IMR-90 (cell line): ENCODE measurements at regions not wholly inside any gene's neighbourhood (a gene's known extent, or its start where the extent isn't known, plus 50 kb on each side); places are given as distances from the start of the nearest gene placed in this dataset.

Experiments
- ATAC-seq: fragments of 200-7000 bp; cut with Tn5 transposase; 2 replicates; pipeline ENCODE4 v1.9.1; 2020; ENCODE audit warnings: low read depth, mild to moderate bottlenecking, moderate library complexity
- BruUV-seq: library from RNA; stranded (reverse); fragments of 400-500 nt; replicated peaks from 2 replicates; lab custom pipeline; 2021; lab: Mats Ljungman, UMichigan
- CTCF ChIA-PET: fragments of 300-600 bp; formaldehyde crosslinking; extraction: SDS; loops from one replicate; lab custom pipeline; 2021; ENCODE audit warnings: antibody characterized with exemption; lab: Yijun Ruan, JAX
- POLR2A ChIA-PET: fragments of 300-600 bp; sonication (Branson Sonifier 250); formaldehyde crosslinking; loops from one replicate; lab custom pipeline; 2022; ENCODE audit warnings: antibody characterized with exemption; ENCODE audit not compliant: unreplicated experiment; lab: Charles Lee
- DNase-seq: peaks from one replicate; pipeline ENCODE4 v3.0.0; 2013
- H2AFZ ChIP-seq: replicated peaks from 2 replicates; pipeline ENCODE3; 2013; ENCODE audit warnings: low read length, mild to moderate bottlenecking; ENCODE audit not compliant: poor library complexity
- H2AK5ac ChIP-seq: 2 replicates; pipeline ENCODE4 v1.6.1; 2013; ENCODE audit warnings: low read depth, low read length, inconsistent platforms
- H2AK9ac ChIP-seq: replicated peaks from 2 replicates; pipeline ENCODE3; 2013; ENCODE audit warnings: mild to moderate bottlenecking, low read depth, low read length, moderate library complexity; ENCODE audit not compliant: poor library complexity
- H2BK120ac ChIP-seq: 2 replicates; pipeline ENCODE4 v1.6.1; 2013; ENCODE audit warnings: low read depth, low read length, inconsistent platforms
- H2BK15ac ChIP-seq: 3 replicates; pipeline ENCODE4 v1.6.1; 2013; ENCODE audit warnings: low read depth, low read length, inconsistent platforms
- H2BK20ac ChIP-seq: 2 replicates; pipeline ENCODE4 v1.6.1; 2013; ENCODE audit warnings: low read depth, mild to moderate bottlenecking, inconsistent platforms, low read length, moderate library complexity
- H2BK5ac ChIP-seq: 2 replicates; pipeline ENCODE4 v1.6.1; 2013; ENCODE audit warnings: mild to moderate bottlenecking, low read depth, low read length, inconsistent platforms; ENCODE audit not compliant: poor library complexity, severe bottlenecking
- H3K14ac ChIP-seq: replicated peaks from 2 replicates; pipeline ENCODE4 v1.6.1; 2013; ENCODE audit warnings: low read depth, low read length, inconsistent platforms
- H3K18ac ChIP-seq: 2 replicates; pipeline ENCODE4 v1.6.1; 2013; ENCODE audit warnings: low read depth, low read length, control low read depth
- H3K23ac ChIP-seq: 2 replicates; pipeline ENCODE4 v1.6.1; 2013; ENCODE audit warnings: low read depth, low read length, inconsistent platforms
- H3K27ac ChIP-seq: 2 replicates; pipeline ENCODE4 v1.5.1; 2013; ENCODE audit warnings: mild to moderate bottlenecking, control low read depth, low read length; ENCODE audit not compliant: insufficient read depth
- H3K27me3 ChIP-seq: 2 replicates; pipeline ENCODE4 v1.6.1; 2013; ENCODE audit warnings: low read length; ENCODE audit not compliant: control insufficient read depth, insufficient read depth
- H3K36me3 ChIP-seq: 2 replicates; pipeline ENCODE4 v1.6.1; 2013; ENCODE audit warnings: low read length, mixed read lengths; ENCODE audit not compliant: control insufficient read depth, insufficient read depth
- H3K4ac ChIP-seq: 2 replicates; pipeline ENCODE4 v1.6.1; 2013; ENCODE audit warnings: low read depth, low read length, inconsistent platforms
- H3K4me1 ChIP-seq: 2 replicates; pipeline ENCODE4 v1.6.1; 2013; ENCODE audit warnings: low read length, mixed read lengths; ENCODE audit not compliant: control insufficient read depth, insufficient read depth
- H3K4me2 ChIP-seq: 2 replicates; pipeline ENCODE4 v1.6.1; 2013; ENCODE audit warnings: low read depth, mild to moderate bottlenecking, control low read depth, low read length, moderate library complexity
- H3K4me3 ChIP-seq: 2 replicates; pipeline ENCODE4 v1.5.1; 2013; ENCODE audit warnings: low read depth, mild to moderate bottlenecking, control low read depth, low read length, moderate library complexity; ENCODE audit not compliant: insufficient read depth
- H3K56ac ChIP-seq: 2 replicates; pipeline ENCODE4 v1.6.1; 2013; ENCODE audit warnings: low read length, inconsistent platforms; ENCODE audit not compliant: insufficient read depth; ENCODE audit errors: extremely low read depth
- H3K79me1 ChIP-seq, 2 experiments: 2 replicates each; pipeline ENCODE4 v1.6.1; 2013; ENCODE audit warnings: low read length in 2 of 2, inconsistent platforms in 1 of 2, low read depth in 1 of 2
- H3K9ac ChIP-seq: 2 replicates; pipeline ENCODE4 v1.6.1; 2013; ENCODE audit warnings: low read depth, low read length, control low read depth
- H3K9me1 ChIP-seq: 2 replicates; pipeline ENCODE4 v1.6.1; 2013; ENCODE audit warnings: low read length, inconsistent platforms; ENCODE audit not compliant: insufficient read depth
- H3K9me3 ChIP-seq: 2 replicates; pipeline ENCODE4 v1.6.1; 2013; ENCODE audit warnings: low read length; ENCODE audit not compliant: control insufficient read depth, insufficient read depth
- H4K20me1 ChIP-seq: 2 replicates; pipeline ENCODE4 v1.6.1; 2013; ENCODE audit warnings: low read length, inconsistent platforms; ENCODE audit not compliant: insufficient read depth
- H4K5ac ChIP-seq: 2 replicates; pipeline ENCODE4 v1.6.1; 2013; ENCODE audit warnings: mild to moderate bottlenecking, low read depth, low read length, control low read depth
- H4K8ac ChIP-seq, 2 experiments: 2 replicates each; pipeline ENCODE4 v1.6.1; 2013; ENCODE audit warnings: low read depth in 2 of 2, low read length in 2 of 2, control low read depth in 1 of 2, inconsistent platforms in 1 of 2
- H4K91ac ChIP-seq: 2 replicates; pipeline ENCODE4 v1.6.1; 2013; ENCODE audit warnings: low read depth, low read length, inconsistent platforms; ENCODE audit not compliant: insufficient read depth
- BHLHE40 ChIP-seq: fragments of 150-350 bp; IDR thresholded peaks from 2 replicates; pipeline ENCODE4 v1.6.1; 2016; ENCODE audit warnings: mild to moderate bottlenecking, low read depth, low read length
- CHD1 ChIP-seq: IDR thresholded peaks from 2 replicates; pipeline ENCODE4 v1.6.1; 2012; ENCODE audit warnings: low read depth, low read length, improper control_type of control experiment
- FOS ChIP-seq: fragments of 150-350 bp; IDR thresholded peaks from 2 replicates; pipeline ENCODE4 v1.6.1; 2016; ENCODE audit warnings: low read depth, low read length
- MAFK ChIP-seq: IDR thresholded peaks from 2 replicates; pipeline ENCODE4 v1.6.1; 2012; ENCODE audit warnings: low read depth, low read length, improper control_type of control experiment
- MXI1 ChIP-seq: IDR thresholded peaks from 2 replicates; pipeline ENCODE4 v1.6.1; 2012; ENCODE audit warnings: low read depth, mild to moderate bottlenecking, low read length, moderate library complexity, borderline replicate concordance
- NFE2L2 ChIP-seq: fragments of 150-350 bp; IDR thresholded peaks from 2 replicates; pipeline ENCODE4 v1.6.1; 2016; ENCODE audit warnings: low read depth, mild to moderate bottlenecking, low read length
- POLR2A ChIP-seq: IDR thresholded peaks from 2 replicates; pipeline ENCODE4 v1.6.1; 2012; ENCODE audit warnings: mild to moderate bottlenecking, low read depth, low read length
- RAD21 ChIP-seq: IDR thresholded peaks from 2 replicates; pipeline ENCODE4 v1.6.1; 2012; ENCODE audit warnings: low read length, improper control_type of control experiment
- RFX5 ChIP-seq: IDR thresholded peaks from 2 replicates; pipeline ENCODE4 v1.8.0; 2012; ENCODE audit warnings: low read depth, mild to moderate bottlenecking, low read length, moderate library complexity
- WGBS, 2 experiments: methylation state at CpG; one replicate each; pipeline versions ENCODE4 v1.1.5 to v1.1.7; 2013; ENCODE audit warnings: missing lambda C conversion rate in 2 of 2; ENCODE audit not compliant: insufficient read length in 1 of 2; ENCODE audit errors: extremely low coverage in 2 of 2; 5-methylcytosine and 5-hydroxymethylcytosine counted together
- dilution Hi-C: fragments of 300-500 bp; cut with HindIII; formaldehyde crosslinking; loops from one replicate; pipeline ENCODE4 v1.14.3; 2018; ENCODE audit warnings: low sequenced_read_pairs; ENCODE audit not compliant: unreplicated experiment
- in situ Hi-C: fragments of 300-500 bp; cut with MboI; formaldehyde crosslinking; loops from 3 replicates; pipeline ENCODE4 v1.14.3; 2019; ENCODE audit warnings: low sequenced_read_pairs, inconsistent platforms, mixed read lengths
- intact Hi-C: fragments of 100-400 bp; cut with micrococcal nuclease; formaldehyde crosslinking; loops from 2 replicates; pipeline ENCODE4 v1.10.0; 2022
- TF ChIP-seq, protein P1 (sequence below): fragments of 150-350 bp; IDR thresholded peaks from 2 replicates; pipeline ENCODE4 v1.6.1; 2016; ENCODE audit warnings: low read depth, mild to moderate bottlenecking, low read length, moderate library complexity, borderline replicate concordance
- TF ChIP-seq, protein P2 (sequence below): conservative IDR thresholded peaks from 2 replicates; pipeline ENCODE4 v1.5.1; 2012; ENCODE audit warnings: mild to moderate bottlenecking, low read depth, low read length, improper control_type of control experiment

DNA sequence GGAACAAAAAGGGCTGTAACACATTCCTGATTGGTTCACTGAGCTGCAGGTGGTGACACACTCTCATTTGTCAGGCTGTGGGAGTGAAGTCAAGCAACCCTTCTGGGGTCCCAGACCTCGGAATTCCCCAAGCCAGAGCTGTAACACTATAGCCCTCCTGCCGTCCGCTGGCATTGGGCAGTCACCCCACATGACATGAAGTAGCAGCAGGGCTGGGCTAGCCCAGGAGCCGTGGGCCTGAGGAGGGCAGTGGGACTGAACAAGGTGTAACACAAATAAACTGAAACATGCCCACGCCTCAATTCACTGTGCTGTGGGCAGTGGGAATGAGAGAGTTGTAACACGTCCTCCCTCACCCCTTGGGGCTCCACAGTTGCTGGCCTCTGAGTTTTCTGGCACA lies 689.1 kb upstream of the EYS start:
- no peak overlapping the region for H3K27ac ChIP-seq
- intact Hi-C loops (no loop called here), dilution Hi-C loops (no loop called here), in situ Hi-C loops (no loop called here)
- no peak overlapping the region for H4K5ac ChIP-seq
- no peaks in the 10 kb centered on the region for H3K79me1 ChIP-seq
- CTCF ChIA-PET: no interaction called here
- H2BK5ac ChIP-seq: no peak overlapping the region
- POLR2A ChIA-PET: no interaction called here
- H3K4me1 ChIP-seq: no peaks in the 10 kb centered on the region
- peaks cover 4% of the 10 kb centered on the region; the same call in 1 of the 2 replicates for H3K9me3 ChIP-seq
- no peak overlapping the region for H2BK15ac ChIP-seq
- no peak overlapping the region for H3K23ac ChIP-seq
- DNase-seq: no peak
- H3K9ac ChIP-seq: no peak overlapping the region
- H4K91ac ChIP-seq: no peak overlapping the region
- TF ChIP-seq MXI1 (no peak), FOS (no peak), NFE2L2 (no peak), POLR2A (no peak), BHLHE40 (no peak), MAFK (no peak), RFX5 (no peak), CHD1 (no peak), RAD21 (no peak)
- TF ChIP-seq, protein P1, sequence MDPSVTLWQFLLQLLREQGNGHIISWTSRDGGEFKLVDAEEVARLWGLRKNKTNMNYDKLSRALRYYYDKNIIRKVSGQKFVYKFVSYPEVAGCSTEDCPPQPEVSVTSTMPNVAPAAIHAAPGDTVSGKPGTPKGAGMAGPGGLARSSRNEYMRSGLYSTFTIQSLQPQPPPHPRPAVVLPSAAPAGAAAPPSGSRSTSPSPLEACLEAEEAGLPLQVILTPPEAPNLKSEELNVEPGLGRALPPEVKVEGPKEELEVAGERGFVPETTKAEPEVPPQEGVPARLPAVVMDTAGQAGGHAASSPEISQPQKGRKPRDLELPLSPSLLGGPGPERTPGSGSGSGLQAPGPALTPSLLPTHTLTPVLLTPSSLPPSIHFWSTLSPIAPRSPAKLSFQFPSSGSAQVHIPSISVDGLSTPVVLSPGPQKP: no peak
- TF ChIP-seq, protein P2, sequence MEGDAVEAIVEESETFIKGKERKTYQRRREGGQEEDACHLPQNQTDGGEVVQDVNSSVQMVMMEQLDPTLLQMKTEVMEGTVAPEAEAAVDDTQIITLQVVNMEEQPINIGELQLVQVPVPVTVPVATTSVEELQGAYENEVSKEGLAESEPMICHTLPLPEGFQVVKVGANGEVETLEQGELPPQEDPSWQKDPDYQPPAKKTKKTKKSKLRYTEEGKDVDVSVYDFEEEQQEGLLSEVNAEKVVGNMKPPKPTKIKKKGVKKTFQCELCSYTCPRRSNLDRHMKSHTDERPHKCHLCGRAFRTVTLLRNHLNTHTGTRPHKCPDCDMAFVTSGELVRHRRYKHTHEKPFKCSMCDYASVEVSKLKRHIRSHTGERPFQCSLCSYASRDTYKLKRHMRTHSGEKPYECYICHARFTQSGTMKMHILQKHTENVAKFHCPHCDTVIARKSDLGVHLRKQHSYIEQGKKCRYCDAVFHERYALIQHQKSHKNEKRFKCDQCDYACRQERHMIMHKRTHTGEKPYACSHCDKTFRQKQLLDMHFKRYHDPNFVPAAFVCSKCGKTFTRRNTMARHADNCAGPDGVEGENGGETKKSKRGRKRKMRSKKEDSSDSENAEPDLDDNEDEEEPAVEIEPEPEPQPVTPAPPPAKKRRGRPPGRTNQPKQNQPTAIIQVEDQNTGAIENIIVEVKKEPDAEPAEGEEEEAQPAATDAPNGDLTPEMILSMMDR: no peak
- H4K8ac ChIP-seq: no peak overlapping the region
- H4K20me1 ChIP-seq: no peaks in the 10 kb centered on the region
- H3K36me3 ChIP-seq: no peaks in the 10 kb centered on the region
- no peak overlapping the region for H3K14ac ChIP-seq
- no peak overlapping the region for H2AFZ ChIP-seq
- no peak for ATAC-seq
- no peak overlapping the region for H2BK120ac ChIP-seq
- no peak overlapping the region for H2AK9ac ChIP-seq
- no peak overlapping the region for H3K4ac ChIP-seq
- H3K56ac ChIP-seq: no peak overlapping the region
- H3K4me3 ChIP-seq: no peak overlapping the region
- no peak overlapping the region for H3K18ac ChIP-seq
- 72% methylated on average over 2 of the region's 6 CpGs; no CpG with 5 or more reads in 1 of the 2 experiments for WGBS, 2 experiments
- no peak overlapping the region for H2BK20ac ChIP-seq
- no peaks in the 10 kb centered on the region for H3K9me1 ChIP-seq
- no peak overlapping the region for H2AK5ac ChIP-seq
- H3K27me3 ChIP-seq: no peaks in the 10 kb centered on the region
- H3K4me2 ChIP-seq: no peak overlapping the region
- no TSS peak for BruUV-seq
